H1 (cell line): ENCODE measurements at regions not wholly inside any gene's neighbourhood (a gene's known extent, or its start where the extent isn't known, plus 50 kb on each side); places are given as distances from the start of the nearest gene placed in this dataset.

ENCODE experiments used
- CTCF ChIA-PET: fragments of 300-600 bp; sonication (Branson Sonifier 250); formaldehyde crosslinking; loops from one replicate; lab custom pipeline; 2021; ENCODE audit not compliant: partially characterized antibody; lab: Charles Lee
- POLR2A ChIA-PET: fragments of 300-600 bp; sonication (Branson Sonifier 250); formaldehyde crosslinking; loops from one replicate; lab custom pipeline; 2021; ENCODE audit warnings: inconsistent platforms; ENCODE audit not compliant: partially characterized antibody; lab: Charles Lee
- DNase-seq, 2 experiments: peaks; one replicate each; pipeline versions ENCODE4 v3.0.0 to v3.0.0-alpha.2; 2010 to 2022; ENCODE audit warnings: low spot score in 2 of 2, low read depth in 1 of 2, mixed read lengths in 1 of 2
- FAIRE-seq: peaks from 2 replicates; lab custom pipeline; 2011; peaks lifted over from hg19 to GRCh38; lab: Jason Lieb, UNC
- H2AFZ ChIP-seq: 2 replicates; pipeline ENCODE4 v1.8.1; 2012; ENCODE audit warnings: low read length, inconsistent platforms
- H2AK5ac ChIP-seq: 2 replicates; pipeline ENCODE4 v1.6.1; 2013; ENCODE audit warnings: low read depth, low read length
- H2BK120ac ChIP-seq: replicated peaks from 2 replicates; pipeline ENCODE3; 2013; ENCODE audit warnings: low read depth, low read length, inconsistent platforms
- H2BK12ac ChIP-seq: 2 replicates; pipeline ENCODE4 v1.6.1; 2013; ENCODE audit warnings: low read depth, low read length
- H2BK15ac ChIP-seq: 2 replicates; pipeline ENCODE4 v1.6.1; 2013; ENCODE audit warnings: low read length
- H2BK20ac ChIP-seq: 2 replicates; pipeline ENCODE4 v1.6.1; 2013; ENCODE audit warnings: low read length
- H2BK5ac ChIP-seq: 2 replicates; pipeline ENCODE4 v1.6.1; 2013; ENCODE audit warnings: low read depth, low read length
- H3K14ac ChIP-seq: 2 replicates; pipeline ENCODE4 v1.6.1; 2013; ENCODE audit warnings: inconsistent platforms; ENCODE audit not compliant: insufficient read length
- H3K18ac ChIP-seq: 2 replicates; pipeline ENCODE4 v1.6.1; 2013; ENCODE audit warnings: low read length; ENCODE audit errors: extremely low read depth
- H3K23ac ChIP-seq: 2 replicates; pipeline ENCODE4 v1.6.1; 2013; ENCODE audit warnings: inconsistent platforms; ENCODE audit not compliant: insufficient read length
- H3K23me2 ChIP-seq: 2 replicates; pipeline ENCODE4 v1.6.1; 2013; ENCODE audit warnings: low read depth, low read length
- H3K27ac ChIP-seq: 2 replicates; pipeline ENCODE4 v1.6.1; 2011; ENCODE audit warnings: low read depth, low read length, inconsistent platforms
- H3K27me3 ChIP-seq, 4 experiments: replicated peaks in 1 of 4; 1 replicate in 1 of 4; 2 replicates in 3 of 4; pipeline versions ENCODE4 v1.6.1 to v1.8.1; 2011 to 2013; ENCODE audit warnings: low read length in 3 of 4, mild to moderate bottlenecking in 3 of 4, inconsistent platforms in 2 of 4, mixed read lengths in 2 of 4, moderate library complexity in 1 of 4; ENCODE audit not compliant: control insufficient read depth in 3 of 4, insufficient read depth in 3 of 4; ENCODE audit errors: extremely low read depth in 1 of 4
- H3K36me3 ChIP-seq, 4 experiments: 2 replicates each; pipeline versions ENCODE4 v1.6.1 to v1.8.1; 2011 to 2013; ENCODE audit warnings: mild to moderate bottlenecking in 4 of 4, low read length in 3 of 4, moderate library complexity in 2 of 4, control low read depth in 1 of 4, inconsistent platforms in 1 of 4; ENCODE audit not compliant: insufficient read depth in 4 of 4, control insufficient read depth in 2 of 4
- H3K4ac ChIP-seq: replicated peaks from 2 replicates; pipeline ENCODE3; 2013; ENCODE audit warnings: low read length, low read depth, mixed read lengths, inconsistent platforms; ENCODE audit not compliant: insufficient read length
- H3K4me1 ChIP-seq, 4 experiments: replicated peaks in 1 of 4; 1 replicate in 1 of 4; 2 replicates in 3 of 4; pipeline versions ENCODE4 v1.6.1 to v1.8.1; 2011 to 2013; ENCODE audit warnings: low read length in 3 of 4, inconsistent platforms in 2 of 4, mixed read lengths in 1 of 4; ENCODE audit not compliant: insufficient read depth in 4 of 4, control insufficient read depth in 3 of 4
- H3K4me2 ChIP-seq, 2 experiments: 2 replicates each; pipeline versions ENCODE4 v1.6.1 to v1.8.1; 2011 to 2013; ENCODE audit warnings: low read depth in 2 of 2, low read length in 2 of 2, control low read depth in 1 of 2, inconsistent platforms in 1 of 2, mild to moderate bottlenecking in 1 of 2; ENCODE audit not compliant: insufficient read depth in 1 of 2
- H3K4me3 ChIP-seq, 4 experiments: fragments of 200-600, 300-600 bp in 1 of 4; sonication (generic), shearing (Covaris generic), sonication (Bioruptor Twin) in 1 of 4; 2 replicates each; pipeline versions ENCODE4 v1.5.1 to v1.8.1; 2011 to 2016; ENCODE audit warnings: low read length in 4 of 4, low read depth in 3 of 4, control low read depth in 2 of 4, inconsistent platforms in 2 of 4, mild to moderate bottlenecking in 2 of 4, mixed read lengths in 1 of 4, moderate library complexity in 1 of 4; ENCODE audit not compliant: insufficient read depth in 2 of 4; ENCODE audit errors: extremely low read depth in 1 of 4
- H3K56ac ChIP-seq: replicated peaks from 2 replicates; pipeline ENCODE3; 2013; ENCODE audit warnings: low read depth, mild to moderate bottlenecking, mixed read lengths, low read length, inconsistent platforms; ENCODE audit not compliant: insufficient read length
- H3K79me1 ChIP-seq: 2 replicates; pipeline ENCODE4 v1.6.1; 2013; ENCODE audit warnings: low read depth, low read length, control low read depth
- H3K79me2 ChIP-seq, 2 experiments: 2 replicates each; pipeline versions ENCODE4 v1.6.1 to v1.8.1; 2012 to 2013; ENCODE audit warnings: low read length in 2 of 2, mild to moderate bottlenecking in 2 of 2, inconsistent platforms in 1 of 2; ENCODE audit not compliant: insufficient read depth in 2 of 2, control insufficient read depth in 1 of 2
- H3K9ac ChIP-seq, 4 experiments: replicated peaks in 1 of 4; 1 replicate in 1 of 4; 2 replicates in 3 of 4; pipeline versions ENCODE4 v1.6.1 to v1.8.1; 2011 to 2013; ENCODE audit warnings: low read depth in 3 of 4, low read length in 3 of 4, control low read depth in 2 of 4, mild to moderate bottlenecking in 2 of 4, moderate library complexity in 2 of 4, inconsistent platforms in 1 of 4; ENCODE audit errors: extremely low read depth in 1 of 4
- H3K9me3 ChIP-seq, 2 experiments: 2 replicates each; pipeline versions ENCODE4 v1.6.1 to v1.8.1; 2012 to 2013; ENCODE audit warnings: mild to moderate bottlenecking in 2 of 2, moderate library complexity in 2 of 2, control low read depth in 1 of 2, inconsistent platforms in 1 of 2, low read depth in 1 of 2, low read length in 1 of 2, mixed read lengths in 1 of 2; ENCODE audit not compliant: insufficient read depth in 2 of 2
- H4K20me1 ChIP-seq, 2 experiments: replicated peaks in 1 of 2; 2 replicates each; pipeline versions ENCODE3 to v1.8.1; 2011 to 2013; ENCODE audit warnings: inconsistent platforms in 2 of 2, low read length in 2 of 2, mild to moderate bottlenecking in 1 of 2; ENCODE audit not compliant: insufficient read depth in 2 of 2, control insufficient read depth in 1 of 2
- H4K5ac ChIP-seq: 2 replicates; pipeline ENCODE4 v1.6.1; 2013; ENCODE audit warnings: low read length, low read depth, mixed read lengths, inconsistent platforms; ENCODE audit not compliant: insufficient read length
- H4K8ac ChIP-seq: 2 replicates; pipeline ENCODE4 v1.8.0; 2013; ENCODE audit warnings: mild to moderate bottlenecking, moderate library complexity, low read length, inconsistent platforms; ENCODE audit not compliant: insufficient read depth; ENCODE audit errors: extremely low read depth
- H4K91ac ChIP-seq: replicated peaks from 2 replicates; pipeline ENCODE3; 2013; ENCODE audit warnings: low read length, mixed read lengths, inconsistent platforms; ENCODE audit not compliant: insufficient read length
- CHD2 ChIP-seq: IDR thresholded peaks from 2 replicates; pipeline ENCODE4 v1.6.1; 2012; ENCODE audit warnings: low read length, improper control_type of control experiment
- PHF8 ChIP-seq: fragments of 200-600 bp; sonication (generic); conservative IDR thresholded peaks from 2 replicates; pipeline ENCODE4 v1.7.1; 2012; ENCODE audit warnings: low read depth, mild to moderate bottlenecking, inconsistent platforms, low read length, moderate library complexity
- RXRA ChIP-seq: IDR thresholded peaks from 2 replicates; pipeline ENCODE4 v1.6.1; 2011; ENCODE audit warnings: low read depth, mild to moderate bottlenecking, low read length, moderate library complexity; ENCODE audit not compliant: insufficient read depth
- TEAD4 ChIP-seq: IDR thresholded peaks from 2 replicates; pipeline ENCODE4 v1.6.1; 2012; ENCODE audit warnings: low read depth, low read length, inconsistent platforms, mixed read lengths
- WGBS, 2 experiments: shearing (Covaris generic) in 1 of 2; methylation state at CpG; one replicate each; pipeline versions ENCODE4 v1.1.6 to v1.1.7; 2013 to 2015; ENCODE audit warnings: low lambda C conversion rate in 2 of 2, mixed read lengths in 2 of 2, inconsistent platforms in 1 of 2, low coverage in 1 of 2, missing lambda C conversion rate in 1 of 2; ENCODE audit not compliant: insufficient replicate concordance in 2 of 2, insufficient coverage in 1 of 2, insufficient read length in 1 of 2; ENCODE audit errors: extremely low coverage in 1 of 2, missing lambda C conversion rate in 1 of 2; 5-methylcytosine and 5-hydroxymethylcytosine counted together

- TF ChIP-seq TEAD4, result no peak
- TF ChIP-seq PHF8, result no peak
- no peak for TF ChIP-seq RXRA
- TF ChIP-seq CHD2, result no peak
- no peaks in the 10 kb centered on the region for H3K9me3 ChIP-seq
- H3K4me3 ChIP-seq, result no peak overlapping the region
- no peak overlapping the region for H3K4me2 ChIP-seq
- no peaks in the 10 kb centered on the region for H3K36me3 ChIP-seq
- H2BK12ac ChIP-seq, result no peak overlapping the region
- H3K23ac ChIP-seq, result no peak overlapping the region
- no peak overlapping the region for H2BK20ac ChIP-seq
- no peak overlapping the region for H2AFZ ChIP-seq
- H3K18ac ChIP-seq, result no peak overlapping the region
- no peak overlapping the region for H4K5ac ChIP-seq
- no peaks in the 10 kb centered on the region for H3K23me2 ChIP-seq
- H4K20me1 ChIP-seq, result no peaks in the 10 kb centered on the region
- H3K14ac ChIP-seq, result no peak overlapping the region
- H2BK15ac ChIP-seq, result no peak overlapping the region
- H3K9ac ChIP-seq, result peak overlapping the region in 1 of 4 experiments; percentile 9; a peak in 1 of 7 replicates
- CTCF ChIA-PET, result no interaction called here
- no peak overlapping the region for H2AK5ac ChIP-seq
- H4K8ac ChIP-seq, result no peak overlapping the region
- no peaks in the 10 kb centered on the region for H3K27me3 ChIP-seq
- no peaks in the 10 kb centered on the region for H3K79me2 ChIP-seq
- WGBS, 2 experiments, result 91% methylated on average over 4 of the region's 4 CpGs; no CpG with 5 or more reads in 1 of the 2 experiments
- H3K27ac ChIP-seq, result no peak overlapping the region
- no peak overlapping the region for H2BK120ac ChIP-seq
- DNase-seq (no peak), FAIRE-seq (no peak)
- H3K4me1 ChIP-seq, result peaks cover 0 to 4% (median 0%) of the 10 kb centered on the region in 4 experiments; a peak in 1 of 7 replicates
- POLR2A ChIA-PET, result no interaction called here
- H3K56ac ChIP-seq, result no peak overlapping the region
- no peaks in the 10 kb centered on the region for H3K79me1 ChIP-seq
- H2BK5ac ChIP-seq, result no peak overlapping the region
- H3K4ac ChIP-seq, result no peak overlapping the region
- H4K91ac ChIP-seq, result no peak overlapping the region
Measured at GRCh38 chr5:92002721-92003274, 619.7 kb upstream of the ARRDC3 start.
